AG09309 (cell line): ENCODE measurements at regions not wholly inside any gene's neighbourhood (a gene's known extent, or its start where the extent isn't known, plus 50 kb on each side); places are given as distances from the start of the nearest gene placed in this dataset.
"Not testable (repeated sequence)": the region's sequence is repeated elsewhere in the genome, so short reads cannot be mapped to it uniquely, and the experiment has no call there.

ENCODE experiments used
- DNase-seq: peaks from one replicate; pipeline ENCODE4 v3.0.0-alpha.2; 2010; ENCODE audit warnings: low read depth
- H3K4me3 ChIP-seq: 2 replicates; pipeline ENCODE4 v1.5.1; 2011; ENCODE audit warnings: mild to moderate bottlenecking, low read depth, low read length, moderate library complexity; ENCODE audit not compliant: control insufficient read depth
- TF ChIP-seq, protein P1 (sequence below): IDR thresholded peaks from 2 replicates; pipeline ENCODE4 v1.5.1; 2011; ENCODE audit warnings: mild to moderate bottlenecking, low read depth, low read length, inconsistent platforms; ENCODE audit not compliant: insufficient read depth, control insufficient read depth; ENCODE audit errors: missing control alignments

DNA sequence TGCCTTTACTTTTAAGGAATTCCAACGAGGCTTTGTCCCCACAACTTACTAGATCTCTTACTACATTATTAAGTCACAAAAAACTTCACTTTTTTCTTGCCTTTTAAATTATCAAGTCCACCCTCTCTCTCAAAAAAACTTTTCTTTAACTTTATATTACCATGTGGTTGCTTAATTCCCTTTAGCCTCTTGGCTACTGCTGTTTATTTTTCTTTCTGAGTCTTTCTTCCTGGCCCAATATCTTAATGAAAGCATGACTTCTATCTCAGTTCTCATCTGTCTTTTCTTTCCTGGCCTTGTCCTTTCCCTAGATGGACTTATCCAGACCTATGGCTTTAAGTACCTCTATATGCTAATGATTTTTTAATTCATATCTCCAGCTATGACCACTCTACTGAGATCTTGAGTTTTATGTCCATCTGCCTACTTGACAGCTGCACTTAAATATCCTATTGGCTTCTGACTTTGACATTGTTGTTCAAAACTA lies 710.5 kb downstream of the RFPL4B start:
- TF ChIP-seq, protein P1, sequence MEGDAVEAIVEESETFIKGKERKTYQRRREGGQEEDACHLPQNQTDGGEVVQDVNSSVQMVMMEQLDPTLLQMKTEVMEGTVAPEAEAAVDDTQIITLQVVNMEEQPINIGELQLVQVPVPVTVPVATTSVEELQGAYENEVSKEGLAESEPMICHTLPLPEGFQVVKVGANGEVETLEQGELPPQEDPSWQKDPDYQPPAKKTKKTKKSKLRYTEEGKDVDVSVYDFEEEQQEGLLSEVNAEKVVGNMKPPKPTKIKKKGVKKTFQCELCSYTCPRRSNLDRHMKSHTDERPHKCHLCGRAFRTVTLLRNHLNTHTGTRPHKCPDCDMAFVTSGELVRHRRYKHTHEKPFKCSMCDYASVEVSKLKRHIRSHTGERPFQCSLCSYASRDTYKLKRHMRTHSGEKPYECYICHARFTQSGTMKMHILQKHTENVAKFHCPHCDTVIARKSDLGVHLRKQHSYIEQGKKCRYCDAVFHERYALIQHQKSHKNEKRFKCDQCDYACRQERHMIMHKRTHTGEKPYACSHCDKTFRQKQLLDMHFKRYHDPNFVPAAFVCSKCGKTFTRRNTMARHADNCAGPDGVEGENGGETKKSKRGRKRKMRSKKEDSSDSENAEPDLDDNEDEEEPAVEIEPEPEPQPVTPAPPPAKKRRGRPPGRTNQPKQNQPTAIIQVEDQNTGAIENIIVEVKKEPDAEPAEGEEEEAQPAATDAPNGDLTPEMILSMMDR = no peak
- H3K4me3 ChIP-seq = no peak overlapping the region
- no peak for DNase-seq

DNA sequence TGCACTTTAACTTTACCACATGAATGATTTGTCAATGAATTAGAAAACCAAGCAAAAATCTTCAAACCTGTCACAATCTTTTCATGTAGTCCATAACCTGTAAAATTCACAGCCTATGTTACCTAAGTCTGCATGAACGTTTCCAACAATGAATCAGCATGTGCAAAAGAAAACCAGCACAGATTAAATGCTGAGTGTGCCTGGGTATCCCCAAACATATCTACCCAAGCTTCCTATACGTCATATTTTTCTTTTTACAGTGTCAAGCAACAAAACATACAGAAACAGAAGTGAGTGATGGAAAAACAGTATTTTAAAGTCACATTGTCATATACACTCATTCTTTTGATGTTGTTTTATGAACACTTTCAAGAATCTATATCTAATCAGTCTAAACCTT lies 713.5 kb downstream of the RFPL4B start:
- H3K4me3 ChIP-seq = no peak overlapping the region
- TF ChIP-seq, protein P1 = no peak
- no peak for DNase-seq

DNA sequence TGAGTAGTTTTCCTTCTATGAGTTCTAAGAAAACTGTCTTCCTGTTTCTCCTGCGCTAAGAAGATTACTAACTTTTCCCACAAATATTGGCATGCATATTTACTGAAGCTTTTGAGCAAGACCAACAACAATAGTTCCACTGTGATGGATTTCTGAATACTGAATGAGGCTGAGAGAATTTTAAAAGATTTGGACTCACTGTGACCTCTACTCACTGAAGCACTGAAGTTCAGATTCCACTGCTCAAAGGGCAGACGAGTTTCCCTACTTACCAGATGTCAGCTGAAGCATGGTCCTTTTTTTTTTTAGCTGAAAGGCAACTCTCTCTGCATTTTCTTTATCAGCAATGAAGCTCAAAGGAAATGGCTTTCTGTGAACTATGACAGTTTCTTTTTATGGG lies 718.5 kb downstream of the RFPL4B start:
- no peak overlapping the region for H3K4me3 ChIP-seq
- no peak for DNase-seq
- TF ChIP-seq, protein P1 = no peak

DNA sequence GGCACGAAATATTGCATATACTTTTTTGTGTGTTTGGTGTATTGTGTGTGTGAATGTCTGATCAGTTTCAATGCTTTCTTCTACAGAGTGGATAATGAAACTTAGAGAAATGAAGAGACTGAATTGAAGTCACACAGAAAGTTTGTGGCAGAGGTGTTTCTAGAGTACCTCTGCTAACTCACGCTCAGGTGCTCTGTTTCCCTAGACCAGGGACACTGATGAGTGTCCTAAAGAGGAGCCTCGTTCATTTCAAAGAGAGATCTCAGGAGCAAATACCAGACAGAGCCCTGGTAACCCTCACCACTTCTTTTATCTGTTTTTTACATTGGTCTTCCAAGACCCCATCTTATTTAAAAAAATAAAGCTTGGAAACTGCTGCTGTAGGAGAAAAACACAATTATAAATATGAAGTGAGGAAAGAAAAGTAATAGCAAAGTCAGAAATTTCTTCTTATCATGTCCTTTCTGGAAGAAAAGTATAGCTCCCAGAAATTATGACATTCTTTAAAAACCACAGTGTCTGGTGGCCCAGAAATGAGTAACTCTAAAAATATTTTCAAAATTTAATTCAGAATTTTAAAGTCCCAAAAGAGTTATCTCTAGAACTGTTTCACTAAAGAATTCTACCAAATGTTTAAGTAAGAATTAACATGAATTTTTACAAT lies 720.6 kb downstream of the RFPL4B start:
- TF ChIP-seq, protein P1 = no peak
- H3K4me3 ChIP-seq = no peak overlapping the region
- DNase-seq = no peak

DNA sequence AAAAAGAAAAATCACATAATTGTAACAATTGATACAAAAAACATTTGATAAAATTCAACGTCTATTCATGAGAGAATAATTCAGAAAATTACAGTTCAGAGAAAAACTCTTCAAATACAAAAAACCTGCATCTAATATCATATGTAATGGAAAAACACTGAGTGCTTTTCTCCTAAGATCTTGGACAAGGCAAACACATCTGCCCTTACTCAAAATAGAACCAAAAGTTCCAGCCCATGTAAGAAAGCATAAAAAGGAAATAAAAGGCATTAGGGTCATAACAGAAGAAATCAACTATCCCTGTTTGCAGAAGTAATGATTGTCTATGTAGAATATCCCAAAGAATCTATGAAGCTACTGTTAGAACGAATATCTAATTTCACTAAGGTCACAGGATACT lies 721.4 kb downstream of the RFPL4B start:
- no peak for DNase-seq
- H3K4me3 ChIP-seq = no peak overlapping the region
- TF ChIP-seq, protein P1 = no peak

DNA sequence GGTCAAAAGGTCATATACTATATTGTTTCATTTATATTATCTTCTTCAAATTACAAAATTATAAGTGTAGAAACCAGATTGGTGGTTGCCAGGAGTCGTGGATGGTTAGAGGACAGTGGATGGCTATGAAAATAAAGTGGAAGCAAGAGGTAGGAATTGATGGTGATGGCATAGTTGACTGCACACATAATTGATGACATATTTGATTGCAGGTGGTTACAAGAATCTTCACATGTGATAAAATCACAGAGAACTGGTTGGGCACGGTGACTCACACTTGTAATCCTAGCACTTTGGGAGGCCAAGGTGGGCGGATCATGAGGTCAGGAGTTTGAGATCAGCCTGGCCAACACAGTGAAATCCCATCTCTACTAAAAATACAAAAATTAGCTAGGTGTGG lies 723.6 kb downstream of the RFPL4B start:
- not testable (repeated sequence) for DNase-seq, H3K4me3 ChIP-seq

DNA sequence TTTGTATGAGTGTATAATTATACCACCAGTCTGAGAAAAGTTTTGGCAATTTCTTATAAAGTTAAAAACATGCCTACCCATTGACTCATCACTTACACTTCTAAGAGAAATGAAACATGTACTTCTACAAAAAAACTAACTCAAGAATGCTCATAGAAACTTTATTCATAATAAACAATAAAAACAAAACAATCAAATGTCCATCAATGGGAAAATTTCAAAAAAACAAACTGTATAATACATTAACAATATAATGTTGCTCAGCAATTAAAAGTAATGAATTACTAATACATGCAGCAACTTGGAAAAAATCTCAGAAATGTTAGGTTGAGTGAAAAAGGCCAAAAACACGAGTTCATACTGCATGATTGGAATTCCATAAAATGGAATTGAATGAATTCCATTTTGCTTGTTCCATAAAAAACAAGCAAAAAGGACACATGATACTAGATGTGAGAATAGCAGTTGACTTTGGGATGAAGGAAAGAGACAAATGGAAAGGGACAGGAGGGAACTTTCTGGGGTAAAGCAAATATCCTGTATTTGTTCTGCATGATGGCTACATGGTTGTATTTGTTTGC lies 726.6 kb downstream of the RFPL4B start:
- H3K4me3 ChIP-seq = no peak overlapping the region
- DNase-seq = no peak
- TF ChIP-seq, protein P1 = no peak
